ENCODE measurements at regions not wholly inside any gene's neighbourhood (a gene's known extent, or its start where the extent isn't known, plus 50 kb on each side); places are given as distances from the start of the nearest gene placed in this dataset.
A peak's percentile ranks its signal among the peaks of the same experiment; 100 is the strongest.
"Not testable (repeated sequence)": the region's sequence is repeated elsewhere in the genome, so short reads cannot be mapped to it uniquely, and the experiment has no call there.

- no peak overlapping the region for H3K4me3 ChIP-seq (ENCODE audit: low read depth, low read length)
- TF ChIP-seq CTCF (IDR thresholded peaks at IDR 0.05; ENCODE audit: low read depth, low read length) = no peak
Measured at GRCh38 chr5:9776525-9776924, 146.4 kb upstream of the TAS2R1 start.

- H3K4me3 ChIP-seq (ENCODE audit: low read depth, low read length) = no peak overlapping the region
- TF ChIP-seq CTCF (IDR thresholded peaks at IDR 0.05; ENCODE audit: low read depth, low read length) = no peak
Measured at GRCh38 chr5:9775339-9775738, 145.2 kb upstream of the TAS2R1 start.

GRCh38 chr5:9774472-9775079 is 144.4 kb upstream of the TAS2R1 start:
- H3K4me3 ChIP-seq (ENCODE audit: low read depth, low read length) = no peak overlapping the region
- TF ChIP-seq CTCF (IDR thresholded peaks at IDR 0.05; ENCODE audit: low read depth, low read length) = 0 out of 2 replicates have a peak, but pooled peaks have one; percentile 27

GRCh38 chr5:9771079-9771478 is 140.9 kb upstream of the TAS2R1 start:
- TF ChIP-seq CTCF (IDR thresholded peaks at IDR 0.05; ENCODE audit: low read depth, low read length) = no peak
- H3K4me3 ChIP-seq (ENCODE audit: low read depth, low read length) = no peak overlapping the region

- no peak for TF ChIP-seq CTCF (IDR thresholded peaks at IDR 0.05; ENCODE audit: low read depth, low read length)
- no peak overlapping the region for H3K4me3 ChIP-seq (ENCODE audit: low read depth, low read length)
Measured at GRCh38 chr5:9766581-9766980, 136.4 kb upstream of the TAS2R1 start.

- no peak for TF ChIP-seq CTCF (IDR thresholded peaks at IDR 0.05; ENCODE audit: low read depth, low read length)
- no peak overlapping the region for H3K4me3 ChIP-seq (ENCODE audit: low read depth, low read length)
Measured at GRCh38 chr5:9765419-9766140, 135.4 kb upstream of the TAS2R1 start.

GRCh38 chr5:9761706-9762105 is 131.6 kb upstream of the TAS2R1 start:
- no peak for TF ChIP-seq CTCF (IDR thresholded peaks at IDR 0.05; ENCODE audit: low read depth, low read length)
- no peak overlapping the region for H3K4me3 ChIP-seq (ENCODE audit: low read depth, low read length)

GRCh38 chr5:9752670-9753069 is 122.5 kb upstream of the TAS2R1 start:
- H3K4me3 ChIP-seq (ENCODE audit: low read depth, low read length) = not testable (repeated sequence)

All from WI38 (cell line).